Omental fat pad (tissue), 3 donors: ENCODE measurements at regions not wholly inside any gene's neighbourhood (a gene's known extent, or its start where the extent isn't known, plus 50 kb on each side); places are given as distances from the start of the nearest gene placed in this dataset.

Source experiments
- ATAC-seq: fragments of 150-250 bp; one replicate; pipeline ENCODE4 v1.9.1; 2016; ENCODE audit warnings: mild to moderate bottlenecking, moderate library complexity; ENCODE audit not compliant: low FRiP score
- DNase-seq: peaks from one replicate; pipeline ENCODE4 v3.0.0-alpha.2; 2019; ENCODE audit warnings: low spot score
- CTCF ChIP-seq, 3 donors: fragments of 450-650 bp; IDR thresholded peaks; one replicate each; pipeline ENCODE4 v1.5.1; 2016 to 2017; ENCODE audit warnings: antibody characterized with exemption in 3 of 3, mild to moderate bottlenecking in 3 of 3, moderate library complexity in 2 of 3

DNA sequence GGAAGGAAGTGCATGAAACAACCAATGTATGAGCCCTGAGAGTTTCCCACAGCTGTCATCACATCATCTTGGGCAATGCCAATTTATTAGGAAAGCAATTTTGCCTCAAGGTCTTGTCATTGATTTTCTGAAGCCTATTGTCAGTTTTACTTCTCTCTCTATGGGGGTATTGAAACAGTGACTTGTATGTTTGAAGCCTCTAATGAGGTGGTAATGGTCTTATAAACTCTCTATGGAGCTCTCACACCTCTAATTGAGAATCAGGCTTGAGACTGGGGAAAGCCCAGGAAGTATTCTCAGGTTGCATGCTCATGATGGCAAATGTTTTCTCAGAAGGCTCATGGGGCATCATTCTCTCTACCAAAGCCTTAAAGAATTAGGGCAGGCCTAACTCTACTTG lies 308.2 kb upstream of the EMCN start:
- TF ChIP-seq CTCF (IDR thresholded peaks at IDR 0.05) = no peak
- no peak for ATAC-seq
- no peak for DNase-seq

DNA sequence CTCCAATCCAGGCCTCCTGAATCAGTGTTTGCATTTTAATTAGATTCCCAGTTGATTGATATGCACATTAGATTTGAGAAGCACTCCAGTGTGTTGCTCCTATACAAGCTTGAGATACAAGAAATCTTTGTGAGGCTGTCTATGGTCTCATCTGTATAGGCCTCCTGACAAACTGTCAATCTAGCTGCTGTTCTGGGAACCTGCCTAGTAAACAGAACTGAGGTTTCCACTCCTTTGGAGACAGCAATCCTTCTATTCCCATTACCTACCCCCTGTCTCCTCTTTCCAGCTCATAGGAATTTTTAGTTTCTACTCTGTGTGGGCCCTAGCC lies 306.1 kb upstream of the EMCN start:
- no peak for ATAC-seq
- no peak for TF ChIP-seq CTCF (IDR thresholded peaks at IDR 0.05)
- DNase-seq = no peak

- no peak for DNase-seq
- no peak for ATAC-seq
- no peak for TF ChIP-seq CTCF (IDR thresholded peaks at IDR 0.05)
Measured at GRCh38 chr4:100823066-100823992, 305.5 kb upstream of the EMCN start.

DNA sequence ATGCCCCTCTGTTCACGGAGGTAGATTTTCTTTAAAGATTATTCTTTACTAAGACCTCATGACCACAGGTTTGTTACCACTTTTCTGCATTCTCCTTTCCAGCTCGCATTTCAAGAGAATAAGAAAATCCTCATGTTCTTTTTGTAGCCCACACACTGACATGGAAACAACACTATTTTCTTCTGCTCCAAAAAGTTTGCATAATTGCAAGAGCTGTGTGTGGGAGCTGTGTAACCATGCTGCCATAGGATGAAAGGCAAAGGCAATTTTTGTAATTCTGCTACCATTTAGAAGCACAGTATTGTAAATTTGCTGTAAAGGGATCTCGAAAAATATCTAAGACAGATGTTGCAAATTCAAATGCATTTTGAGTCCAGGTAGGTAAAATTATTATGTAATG lies 302.4 kb upstream of the EMCN start:
- ATAC-seq = no peak
- no peak for DNase-seq
- no peak for TF ChIP-seq CTCF (IDR thresholded peaks at IDR 0.05)

- TF ChIP-seq CTCF (IDR thresholded peaks at IDR 0.05) = no peak
- ATAC-seq = no peak
- no peak for DNase-seq
Measured at GRCh38 chr4:100819505-100819904, 301.7 kb upstream of the EMCN start.

- no peak for DNase-seq
- ATAC-seq = no peak
- TF ChIP-seq CTCF (IDR thresholded peaks at IDR 0.05) = no peak
Measured at GRCh38 chr4:100816436-100817045, 298.7 kb upstream of the EMCN start.

GRCh38 chr4:100811046-100811445 lies 293.2 kb upstream of the EMCN start:
- no peak for TF ChIP-seq CTCF (IDR thresholded peaks at IDR 0.05)
- DNase-seq (no peak), ATAC-seq (no peak)
